HCT116 (cell line): ENCODE measurements at regions not wholly inside any gene's neighbourhood (a gene's known extent, or its start where the extent isn't known, plus 50 kb on each side); places are given as distances from the start of the nearest gene placed in this dataset.

Experiments used
- ATAC-seq: fragments of 200-7000 bp; cut with Tn5 transposase; 2 replicates; pipeline ENCODE4 v1.9.1; 2020; ENCODE audit warnings: mild to moderate bottlenecking, moderate library complexity
- BruUV-seq: library from RNA; stranded (reverse); fragments of 400-500 nt; replicated peaks from 2 replicates; lab custom pipeline; 2021; lab: Mats Ljungman, UMichigan
- CTCF ChIA-PET: fragments of 300-600 bp; sonication (Branson Sonifier 250); formaldehyde crosslinking; loops from one replicate; lab custom pipeline; 2021; ENCODE audit warnings: antibody characterized with exemption; lab: Charles Lee
- POLR2A ChIA-PET: fragments of 300-600, 350-600 bp; sonication (Branson Sonifier 250); formaldehyde crosslinking; loops from one replicate; lab custom pipeline; 2021; ENCODE audit warnings: antibody characterized with exemption; lab: Charles Lee
- RAD21 ChIA-PET, 2 experiments: fragments of 300-600 bp; sonication (Branson Sonifier 250); formaldehyde crosslinking; loops; one replicate each; lab custom pipeline; 2023; ENCODE audit warnings: low total read pairs in 2 of 2; ENCODE audit not compliant: uncharacterized antibody in 2 of 2, unreplicated experiment in 2 of 2, low non-redundant PET in 1 of 2; lab: Charles Lee
- DNase-seq: peaks from one replicate; pipeline ENCODE4 v3.0.0-alpha.2; 2010; ENCODE audit warnings: low read depth, low spot score
- H2AFZ ChIP-seq: fragments of 200-600 bp; shearing (Covaris generic), sonication (generic); 2 replicates; pipeline ENCODE4 v1.6.1; 2017; ENCODE audit warnings: low read depth, mixed run types, mixed read lengths, antibody characterized with exemption, low read length; ENCODE audit not compliant: poor library complexity, severe bottlenecking
- H3K27ac ChIP-seq: 2 replicates; pipeline ENCODE4 v1.5.1; 2012; ENCODE audit warnings: low read depth, low read length
- H3K27me3 ChIP-seq: fragments of 200-600 bp; sonication (generic); 2 replicates; pipeline ENCODE4 v1.6.1; 2016; ENCODE audit warnings: mixed run types, low read length, mixed read lengths; ENCODE audit not compliant: insufficient read depth
- H3K36me3 ChIP-seq, 2 experiments: fragments of 200-500 bp in 1 of 2; fragments of 200-600 bp in 1 of 2; sonication (Bioruptor generic) in 1 of 2; sonication (generic) in 1 of 2; 2 replicates each; pipeline versions ENCODE4 v1.5.1 to v1.6.1; 2014 to 2016; ENCODE audit warnings: low read length in 2 of 2, inconsistent platforms in 1 of 2, mixed read lengths in 1 of 2, mixed run types in 1 of 2; ENCODE audit not compliant: insufficient read depth in 2 of 2, control insufficient read depth in 1 of 2
- H3K4me1 ChIP-seq, 2 experiments: fragments of 200-600 bp in 1 of 2; sonication (generic) in 1 of 2; 2 replicates each; pipeline versions ENCODE4 v1.5.1 to v1.6.1; 2012 to 2017; ENCODE audit warnings: low read length in 2 of 2, inconsistent platforms in 1 of 2, mild to moderate bottlenecking in 1 of 2, mixed read lengths in 1 of 2, mixed run types in 1 of 2, moderate library complexity in 1 of 2; ENCODE audit not compliant: insufficient read depth in 2 of 2, control insufficient read depth in 1 of 2
- H3K4me2 ChIP-seq: fragments of 200-600 bp; sonication (generic); 2 replicates; pipeline ENCODE4 v1.6.1; 2017; ENCODE audit warnings: mixed run types, low read length, mixed read lengths
- H3K4me3 ChIP-seq, 2 experiments: fragments of 200-600 bp in 1 of 2; sonication (generic) in 1 of 2; replicated peaks in 1 of 2; 2 replicates each; pipeline ENCODE4 v1.5.1; 2011 to 2016; ENCODE audit warnings: low read length in 2 of 2, control low read depth in 1 of 2, low read depth in 1 of 2, mild to moderate bottlenecking in 1 of 2, mixed read lengths in 1 of 2, mixed run types in 1 of 2
- H3K79me2 ChIP-seq: fragments of 200-600 bp; sonication (generic); 2 replicates; pipeline ENCODE4 v1.6.1; 2017; ENCODE audit warnings: mild to moderate bottlenecking, mixed run types, low read length, moderate library complexity, mixed read lengths; ENCODE audit not compliant: insufficient read depth
- H3K9ac ChIP-seq: fragments of 200-600 bp; sonication (generic); 2 replicates; pipeline ENCODE4 v1.6.1; 2016; ENCODE audit warnings: low read length, mixed read lengths
- H3K9me2 ChIP-seq: fragments of 200-600 bp; sonication (generic), shearing (Covaris generic); 2 replicates; pipeline ENCODE4 v1.6.1; 2017; ENCODE audit warnings: mixed run types, mild to moderate bottlenecking, moderate library complexity; ENCODE audit not compliant: insufficient read depth
- H3K9me3 ChIP-seq, 2 experiments: fragments of 200-500 bp in 1 of 2; fragments of 200-600 bp in 1 of 2; sonication (Bioruptor generic) in 1 of 2; sonication (generic) in 1 of 2; 2 replicates each; pipeline ENCODE4 v1.6.1; 2014 to 2017; ENCODE audit warnings: low read length in 2 of 2, mixed read lengths in 2 of 2, inconsistent platforms in 1 of 2, low read depth in 1 of 2, mild to moderate bottlenecking in 1 of 2, mixed run types in 1 of 2, moderate library complexity in 1 of 2; ENCODE audit not compliant: control insufficient read depth in 1 of 2, insufficient read depth in 1 of 2
- H4K20me1 ChIP-seq: fragments of 200-600 bp; sonication (generic), shearing (Covaris generic); 2 replicates; pipeline ENCODE4 v1.6.1; 2017; ENCODE audit warnings: mixed run types, mild to moderate bottlenecking, moderate library complexity; ENCODE audit not compliant: insufficient read depth
- EGR1 ChIP-seq: IDR thresholded peaks from 2 replicates; pipeline ENCODE4 v1.6.1; 2012; ENCODE audit warnings: low read depth
- EZH2 ChIP-seq: fragments of 200-600 bp; sonication (generic); IDR thresholded peaks from 2 replicates; pipeline ENCODE4 v1.6.1; 2017; ENCODE audit warnings: antibody characterized with exemption, mixed run types
- JUND ChIP-seq: IDR thresholded peaks from 2 replicates; pipeline ENCODE4 v1.6.1; 2012
- POLR2AphosphoS5 ChIP-seq: IDR thresholded peaks from 2 replicates; pipeline ENCODE4 v1.6.1; 2011; ENCODE audit warnings: mild to moderate bottlenecking, low read depth, low read length, moderate library complexity
- RAD21 ChIP-seq: IDR thresholded peaks from 2 replicates; pipeline ENCODE4 v1.6.1; 2012; ENCODE audit warnings: low read depth, mild to moderate bottlenecking
- ZFX ChIP-seq: fragments of 450-650 bp; IDR thresholded peaks from 2 replicates; pipeline ENCODE4 v1.6.1; 2017
- ZNF274 ChIP-seq: fragments of 200-500 bp; sonication (Bioruptor generic); IDR thresholded peaks from 2 replicates; pipeline ENCODE4 v1.6.1; 2014; ENCODE audit warnings: mild to moderate bottlenecking, low read depth, low read length, inconsistent platforms
- intact Hi-C: fragments of 100-400 bp; cut with micrococcal nuclease; formaldehyde crosslinking; loops from 2 replicates; pipeline ENCODE4 v1.10.0; 2022
- TF ChIP-seq, protein P1 (sequence below): IDR thresholded peaks from 2 replicates; pipeline ENCODE4 v1.6.1; 2012
- TF ChIP-seq, protein P2 (sequence below), 3 experiments: fragments of 200-600 bp in 1 of 3; sonication (generic) in 1 of 3; IDR thresholded peaks in 2 of 3; conservative IDR thresholded peaks in 1 of 3; 2 replicates each; pipeline ENCODE4 v1.5.1; 2012 to 2017; ENCODE audit warnings: low read depth in 2 of 3, low read length in 2 of 3, antibody characterized with exemption in 1 of 3, borderline replicate concordance in 1 of 3, control low read depth in 1 of 3, mild to moderate bottlenecking in 1 of 3, mixed read lengths in 1 of 3, mixed run types in 1 of 3, moderate library complexity in 1 of 3; ENCODE audit not compliant: insufficient read depth in 1 of 3
- TF ChIP-seq, protein P3 (sequence below): IDR thresholded peaks from 2 replicates; pipeline ENCODE4 v1.6.1; 2011; ENCODE audit warnings: mild to moderate bottlenecking, low read length, moderate library complexity; ENCODE audit not compliant: insufficient replicate concordance; ENCODE audit errors: extremely low read depth

DNA sequence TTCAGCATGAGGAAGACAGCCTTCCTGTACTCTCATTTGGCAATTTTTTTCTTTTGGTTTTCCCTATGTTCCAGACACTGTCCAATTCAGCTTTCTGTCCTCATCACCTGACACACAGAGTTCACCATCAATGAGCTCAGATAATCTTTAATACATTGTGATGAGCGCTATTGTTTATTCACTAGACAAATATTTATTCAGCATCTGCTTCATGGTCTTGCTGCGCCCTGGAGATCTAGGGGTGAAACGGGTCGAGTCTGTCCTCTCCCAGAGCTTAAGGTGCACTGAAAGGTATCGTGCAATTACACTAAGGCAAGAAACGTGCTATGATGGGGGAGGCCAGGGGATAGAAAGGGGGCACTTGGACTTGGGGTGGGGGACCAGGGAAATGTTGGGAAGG is 281.6 kb downstream of the ZSWIM6 start:
- Histone ChIP-seq H3K9ac (no peak overlapping the region), H3K9me2 (no peaks in the 10 kb centered on the region), H3K4me2 (no peak overlapping the region), H4K20me1 (no peaks in the 10 kb centered on the region), H3K4me3 (no peak overlapping the region), H3K4me1 (no peaks in the 10 kb centered on the region), H3K27ac (no peak overlapping the region), H3K27me3 (peaks cover 13% of the 10 kb centered on the region), H3K79me2 (no peaks in the 10 kb centered on the region), H2AFZ (no peak overlapping the region), H3K36me3 (no peaks in the 10 kb centered on the region), H3K9me3 (no peaks in the 10 kb centered on the region)
- DNase-seq: no peak
- BruUV-seq: no TSS peak
- no peak for ATAC-seq
- CTCF ChIA-PET: interaction anchor here (1.1 kb wide), 1 partner anchor 10 kb away, joined by 4 read pairs; no protein-coding TSS in a partner anchor
- intact Hi-C loops: no loop called here
- RAD21 ChIA-PET: no interaction called here
- POLR2A ChIA-PET: no interaction called here
- no peak for TF ChIP-seq RAD21
- TF ChIP-seq ZFX: no peak
- TF ChIP-seq ZNF274: no peak
- no peak for TF ChIP-seq EZH2
- no peak for TF ChIP-seq EGR1
- no peak for TF ChIP-seq JUND
- no peak for TF ChIP-seq POLR2AphosphoS5
- TF ChIP-seq, protein P1, sequence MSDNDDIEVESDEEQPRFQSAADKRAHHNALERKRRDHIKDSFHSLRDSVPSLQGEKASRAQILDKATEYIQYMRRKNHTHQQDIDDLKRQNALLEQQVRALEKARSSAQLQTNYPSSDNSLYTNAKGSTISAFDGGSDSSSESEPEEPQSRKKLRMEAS: no peak
- TF ChIP-seq, protein P2, sequence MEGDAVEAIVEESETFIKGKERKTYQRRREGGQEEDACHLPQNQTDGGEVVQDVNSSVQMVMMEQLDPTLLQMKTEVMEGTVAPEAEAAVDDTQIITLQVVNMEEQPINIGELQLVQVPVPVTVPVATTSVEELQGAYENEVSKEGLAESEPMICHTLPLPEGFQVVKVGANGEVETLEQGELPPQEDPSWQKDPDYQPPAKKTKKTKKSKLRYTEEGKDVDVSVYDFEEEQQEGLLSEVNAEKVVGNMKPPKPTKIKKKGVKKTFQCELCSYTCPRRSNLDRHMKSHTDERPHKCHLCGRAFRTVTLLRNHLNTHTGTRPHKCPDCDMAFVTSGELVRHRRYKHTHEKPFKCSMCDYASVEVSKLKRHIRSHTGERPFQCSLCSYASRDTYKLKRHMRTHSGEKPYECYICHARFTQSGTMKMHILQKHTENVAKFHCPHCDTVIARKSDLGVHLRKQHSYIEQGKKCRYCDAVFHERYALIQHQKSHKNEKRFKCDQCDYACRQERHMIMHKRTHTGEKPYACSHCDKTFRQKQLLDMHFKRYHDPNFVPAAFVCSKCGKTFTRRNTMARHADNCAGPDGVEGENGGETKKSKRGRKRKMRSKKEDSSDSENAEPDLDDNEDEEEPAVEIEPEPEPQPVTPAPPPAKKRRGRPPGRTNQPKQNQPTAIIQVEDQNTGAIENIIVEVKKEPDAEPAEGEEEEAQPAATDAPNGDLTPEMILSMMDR (IDR thresholded peaks at IDR 0.05 in 2 of 3, conservative IDR thresholded peaks at IDR 0.05 in 1 of 3; ENCODE audit: borderline replicate concordance in 1 of 3, insufficient read depth in 1 of 3, low read depth in 2 of 3, low read length in 2 of 3): no peak

DNA sequence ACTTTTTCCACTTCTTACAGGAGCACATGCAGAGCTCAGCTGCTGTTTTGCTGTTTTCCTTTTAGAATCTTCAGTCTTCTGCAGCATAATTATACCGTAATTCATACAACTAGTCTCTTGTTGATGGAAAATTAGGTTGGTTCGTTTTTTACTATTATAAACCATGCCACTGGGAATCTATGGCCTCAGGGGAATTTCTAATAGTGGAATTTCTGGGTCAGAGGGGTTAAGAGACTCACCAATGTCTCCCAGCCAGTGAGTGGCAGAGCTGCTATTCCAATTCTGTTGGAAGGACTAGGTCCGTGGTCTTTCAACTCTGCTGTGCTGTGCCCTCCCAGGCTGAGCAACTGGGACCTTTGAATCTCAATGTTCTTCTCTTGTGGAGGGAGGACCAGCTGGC is 282.5 kb downstream of the ZSWIM6 start:
- no peak overlapping the region for H3K4me2 ChIP-seq
- peaks cover 4% of the 10 kb centered on the region for H3K27me3 ChIP-seq
- DNase-seq: no peak
- no peaks in the 10 kb centered on the region for H3K4me1 ChIP-seq
- intact Hi-C loops: no loop called here
- H3K9me2 ChIP-seq: no peaks in the 10 kb centered on the region
- H3K79me2 ChIP-seq: no peaks in the 10 kb centered on the region
- H3K9me3 ChIP-seq: no peaks in the 10 kb centered on the region
- no peaks in the 10 kb centered on the region for H3K36me3 ChIP-seq
- H3K27ac ChIP-seq: no peak overlapping the region
- RAD21 ChIA-PET: no interaction called here
- H4K20me1 ChIP-seq: no peaks in the 10 kb centered on the region
- TF ChIP-seq, protein P3, sequence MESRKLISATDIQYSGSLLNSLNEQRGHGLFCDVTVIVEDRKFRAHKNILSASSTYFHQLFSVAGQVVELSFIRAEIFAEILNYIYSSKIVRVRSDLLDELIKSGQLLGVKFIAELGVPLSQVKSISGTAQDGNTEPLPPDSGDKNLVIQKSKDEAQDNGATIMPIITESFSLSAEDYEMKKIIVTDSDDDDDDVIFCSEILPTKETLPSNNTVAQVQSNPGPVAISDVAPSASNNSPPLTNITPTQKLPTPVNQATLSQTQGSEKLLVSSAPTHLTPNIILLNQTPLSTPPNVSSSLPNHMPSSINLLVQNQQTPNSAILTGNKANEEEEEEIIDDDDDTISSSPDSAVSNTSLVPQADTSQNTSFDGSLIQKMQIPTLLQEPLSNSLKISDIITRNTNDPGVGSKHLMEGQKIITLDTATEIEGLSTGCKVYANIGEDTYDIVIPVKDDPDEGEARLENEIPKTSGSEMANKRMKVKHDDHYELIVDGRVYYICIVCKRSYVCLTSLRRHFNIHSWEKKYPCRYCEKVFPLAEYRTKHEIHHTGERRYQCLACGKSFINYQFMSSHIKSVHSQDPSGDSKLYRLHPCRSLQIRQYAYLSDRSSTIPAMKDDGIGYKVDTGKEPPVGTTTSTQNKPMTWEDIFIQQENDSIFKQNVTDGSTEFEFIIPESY: no peak
- TF ChIP-seq, all 23 proteins: peak for 0
- ChIA-PET CTCF (interaction anchor here (1.1 kb wide), 2 partner anchors 9 to 11 kb away, joined by 4 read pairs; no protein-coding TSS in a partner anchor), POLR2A (no interaction called here)
- Histone ChIP-seq H2AFZ (no peak overlapping the region), H3K4me3 (no peak overlapping the region), H3K9ac (no peak overlapping the region)
- no TSS peak for BruUV-seq
- no peak for ATAC-seq
